Mesodermal cell (in vitro differentiated cells): ENCODE measurements at regions not wholly inside any gene's neighbourhood (a gene's known extent, or its start where the extent isn't known, plus 50 kb on each side); places are given as distances from the start of the nearest gene placed in this dataset.
"Not testable (repeated sequence)": the region's sequence is repeated elsewhere in the genome, so short reads cannot be mapped to it uniquely, and the experiment has no call there.

Experiments
- H3K27ac ChIP-seq: 2 replicates; pipeline ENCODE4 v1.7.0; 2013; ENCODE audit warnings: mild to moderate bottlenecking, low read depth, low read length, moderate library complexity; ENCODE audit not compliant: severe bottlenecking
- H3K36me3 ChIP-seq: 2 replicates; pipeline ENCODE4 v1.7.1; 2013; ENCODE audit warnings: mild to moderate bottlenecking, low read length, moderate library complexity; ENCODE audit not compliant: control insufficient read depth, insufficient read depth
- H3K4me1 ChIP-seq: one replicate; pipeline ENCODE4 v1.7.1; 2013; ENCODE audit warnings: mild to moderate bottlenecking, low read length; ENCODE audit not compliant: insufficient read depth, control insufficient read depth, poor library complexity, severe bottlenecking
- H3K4me3 ChIP-seq: 2 replicates; pipeline ENCODE4 v1.7.0; 2013; ENCODE audit warnings: low read length, control low read depth, mild to moderate bottlenecking; ENCODE audit not compliant: insufficient read depth, poor library complexity, severe bottlenecking; ENCODE audit errors: extremely low read depth
- H3K9me3 ChIP-seq: 2 replicates; pipeline ENCODE4 v1.7.1; 2013; ENCODE audit warnings: mild to moderate bottlenecking, low read length, moderate library complexity; ENCODE audit not compliant: control insufficient read depth
- WGBS, 2 experiments: methylation state at CpG; one replicate each; pipeline ENCODE4 v1.1.5; 2013; ENCODE audit warnings: missing lambda C conversion rate in 2 of 2; ENCODE audit not compliant: insufficient coverage in 2 of 2; 5-methylcytosine and 5-hydroxymethylcytosine counted together

- no CpG with 5 or more reads among the region's 2 CpGs for WGBS, 2 experiments
- not testable (repeated sequence) for H3K27ac ChIP-seq, H3K9me3 ChIP-seq, H3K36me3 ChIP-seq, H3K4me1 ChIP-seq, H3K4me3 ChIP-seq
Measured at GRCh38 chr2:131844044-131844443, 316.4 kb downstream of the CCDC74A start.

GRCh38 chr2:131856202-131856601 lies 305.6 kb downstream of the ANKRD30BL start:
- H3K4me3 ChIP-seq, H3K36me3 ChIP-seq, H3K9me3 ChIP-seq, H3K4me1 ChIP-seq, H3K27ac ChIP-seq: not testable (repeated sequence)
- WGBS, 2 experiments: no CpG with 5 or more reads among the region's 1 CpG

GRCh38 chr2:131858197-131858596 lies 303.6 kb downstream of the ANKRD30BL start:
- H3K27ac ChIP-seq, H3K36me3 ChIP-seq, H3K4me3 ChIP-seq, H3K9me3 ChIP-seq, H3K4me1 ChIP-seq: not testable (repeated sequence)
- WGBS, 2 experiments: no CpG with 5 or more reads among the region's 3 CpGs
